GM12878 (cell line): ENCODE measurements at regions not wholly inside any gene's neighbourhood (a gene's known extent, or its start where the extent isn't known, plus 50 kb on each side); places are given as distances from the start of the nearest gene placed in this dataset.

Source experiments
- ATAC-seq: fragments of 200-7000 bp; cut with Tn5 transposase; 3 replicates; pipeline ENCODE4 v1.9.1; 2020; ENCODE audit warnings: mild to moderate bottlenecking, moderate library complexity
- BruUV-seq: library from RNA; stranded (reverse); fragments of 400-500 nt; replicated peaks from 2 replicates; lab custom pipeline; 2021; lab: Mats Ljungman, UMichigan
- CTCF ChIA-PET: fragments of 300-600 bp; sonication (Branson Sonifier 250); formaldehyde crosslinking; extraction: SDS; loops from one replicate; lab custom pipeline; 2021; ENCODE audit warnings: inconsistent platforms; lab: Yijun Ruan, JAX
- POLR2A ChIA-PET: fragments of 350-600 bp; formaldehyde crosslinking; extraction: SDS; loops from one replicate; lab custom pipeline; 2021; ENCODE audit warnings: inconsistent platforms; lab: Charles Lee
- RAD21 ChIA-PET: fragments of 300-600 bp; sonication (Branson Sonifier 250); formaldehyde crosslinking; loops from one replicate; lab custom pipeline; 2023; ENCODE audit warnings: antibody characterized with exemption; ENCODE audit not compliant: unreplicated experiment; lab: Charles Lee
- SMC1A ChIA-PET: fragments of 300-600 bp; sonication (Branson Sonifier 250); formaldehyde crosslinking; loops from one replicate; lab custom pipeline; 2023; ENCODE audit not compliant: unreplicated experiment, uncharacterized antibody; lab: Charles Lee
- DNase-seq: peaks from one replicate; pipeline ENCODE4 v3.0.0-alpha.2; 2011; ENCODE audit warnings: low read depth, low spot score
- FAIRE-seq: peaks from 3 replicates; lab custom pipeline; 2011; peaks lifted over from hg19 to GRCh38; lab: Jason Lieb, UNC
- H2AFZ ChIP-seq: 2 replicates; pipeline ENCODE4 v1.6.0; 2011; ENCODE audit warnings: low read depth, low read length, control low read depth; ENCODE audit not compliant: control insufficient read depth
- H3K27ac ChIP-seq: 2 replicates; pipeline ENCODE4 v1.5.1; 2011; ENCODE audit warnings: control low read depth; ENCODE audit not compliant: control insufficient read depth, insufficient read depth
- H3K27me3 ChIP-seq, 2 experiments: replicated peaks in 1 of 2; 2 replicates each; pipeline versions ENCODE4 v1.6.0 to v1.6.1; 2011; ENCODE audit warnings: low read length in 1 of 2; ENCODE audit not compliant: control insufficient read depth in 2 of 2, insufficient read depth in 2 of 2
- H3K36me3 ChIP-seq, 2 experiments: 2 replicates each; pipeline ENCODE4 v1.5.1; 2011; ENCODE audit warnings: low read length in 1 of 2; ENCODE audit not compliant: control insufficient read depth in 2 of 2, insufficient read depth in 2 of 2
- H3K4me1 ChIP-seq: 2 replicates; pipeline ENCODE4 v1.6.1; 2011; ENCODE audit warnings: mild to moderate bottlenecking, low read length, moderate library complexity, mixed read lengths; ENCODE audit not compliant: control insufficient read depth, insufficient read depth
- H3K4me2 ChIP-seq: 2 replicates; pipeline ENCODE4 v1.6.0; 2011; ENCODE audit warnings: control low read depth; ENCODE audit not compliant: control insufficient read depth, insufficient read depth
- H3K4me3 ChIP-seq: fragments of 200-600 bp; sonication (generic); 2 replicates; pipeline ENCODE4 v1.5.1; 2016
- H3K79me2 ChIP-seq: 2 replicates; pipeline ENCODE4 v1.6.0; 2011; ENCODE audit warnings: low read length; ENCODE audit not compliant: control insufficient read depth, insufficient read depth
- H3K9ac ChIP-seq: 2 replicates; pipeline ENCODE4 v1.8.0; 2011; ENCODE audit warnings: low read length, control low read depth, mixed read lengths; ENCODE audit not compliant: control insufficient read depth, insufficient read depth
- H3K9me3 ChIP-seq: replicated peaks from 3 replicates; pipeline ENCODE4 v1.5.1; 2011; ENCODE audit warnings: mild to moderate bottlenecking, low read length; ENCODE audit not compliant: control insufficient read depth, insufficient read depth
- H4K20me1 ChIP-seq: 2 replicates; pipeline ENCODE4 v1.6.0; 2011; ENCODE audit not compliant: control insufficient read depth, insufficient read depth
- EZH2 ChIP-seq: IDR thresholded peaks from 2 replicates; pipeline ENCODE4 v1.6.1; 2012; ENCODE audit warnings: low read depth, mild to moderate bottlenecking, control low read depth, inconsistent platforms, low read length, borderline replicate concordance; ENCODE audit not compliant: control insufficient read depth
- FOXK2 ChIP-seq: fragments of 450-650 bp; IDR thresholded peaks from 2 replicates; pipeline ENCODE4 v1.6.1; 2017; ENCODE audit warnings: mild to moderate bottlenecking, moderate library complexity
- HDAC6 ChIP-seq: fragments of 200-600 bp; sonication (generic); IDR thresholded peaks from one replicate; pipeline ENCODE4 v1.8.0; 2017; ENCODE audit warnings: antibody characterized with exemption; ENCODE audit not compliant: unreplicated experiment
- MAX ChIP-seq: IDR thresholded peaks from 2 replicates; pipeline ENCODE4 v1.6.1; 2012; ENCODE audit warnings: low read depth, low read length, improper control_type of control experiment
- NRF1 ChIP-seq: conservative IDR thresholded peaks from 2 replicates; pipeline ENCODE4 v1.6.1; 2011; ENCODE audit warnings: mild to moderate bottlenecking, low read depth, low read length, improper control_type of control experiment
- PKNOX1 ChIP-seq: fragments of 450-650 bp; IDR thresholded peaks from 2 replicates; pipeline ENCODE4 v1.6.1; 2016; ENCODE audit warnings: mild to moderate bottlenecking
- SMAD1 ChIP-seq: fragments of 450-650 bp; IDR thresholded peaks from 2 replicates; pipeline ENCODE4 v1.6.1; 2018; ENCODE audit warnings: mild to moderate bottlenecking, low read depth; ENCODE audit not compliant: partially characterized antibody
- SMC3 ChIP-seq: IDR thresholded peaks from 2 replicates; pipeline ENCODE4 v1.6.1; 2011; ENCODE audit warnings: low read length, improper control_type of control experiment, borderline replicate concordance
- STAT1 ChIP-seq: fragments of 450-650 bp; conservative IDR thresholded peaks from 2 replicates; pipeline ENCODE4 v1.6.1; 2014; ENCODE audit warnings: antibody characterized with exemption, mild to moderate bottlenecking
- USF2 ChIP-seq: IDR thresholded peaks from 2 replicates; pipeline ENCODE4 v1.6.1; 2011; ENCODE audit warnings: low read depth, low read length, improper control_type of control experiment, borderline replicate concordance
- WGBS: methylation state at CpG from one replicate; pipeline ENCODE4 v1.1.6; 2016; ENCODE audit warnings: low lambda C conversion rate; ENCODE audit not compliant: insufficient replicate concordance, insufficient coverage; ENCODE audit errors: missing lambda C conversion rate; 5-methylcytosine and 5-hydroxymethylcytosine counted together
- in situ Hi-C: fragments of 300-500 bp; cut with MboI; formaldehyde crosslinking; loops from 9 replicates; pipeline ENCODE4 v1.14.3; 2018; ENCODE audit warnings: mixed read lengths
- intact Hi-C: fragments of 100-400 bp; cut with micrococcal nuclease; formaldehyde crosslinking; loops from one replicate; pipeline ENCODE4 v1.14.2; 2022; ENCODE audit not compliant: unreplicated experiment
- TF ChIP-seq, protein P1 (sequence below): fragments of 450-650 bp; IDR thresholded peaks from 2 replicates; pipeline ENCODE4 v1.6.1; 2017; ENCODE audit warnings: mild to moderate bottlenecking, moderate library complexity

- H3K4me2 ChIP-seq = no peak overlapping the region
- peaks cover 0 to 2% of the 10 kb centered on the region in 2 experiments; a peak in 3 of 4 replicates for H3K27me3 ChIP-seq
- intact Hi-C loops (loop anchor here (5.0 kb wide), 1 partner anchor 42 kb away; no protein-coding TSS in a partner anchor), in situ Hi-C loops (no loop called here)
- peak; percentile 33; the same call in 1 of the 3 replicates for ATAC-seq
- WGBS = 13% methylated on average over 11 of the region's 11 CpGs
- no peaks in the 10 kb centered on the region for H3K79me2 ChIP-seq
- FAIRE-seq = no peak
- no peaks in the 10 kb centered on the region for H3K4me1 ChIP-seq
- no peak for DNase-seq
- no peak overlapping the region for H2AFZ ChIP-seq
- no peaks in the 10 kb centered on the region for H4K20me1 ChIP-seq
- no peaks in the 10 kb centered on the region; the same call in 2 of the 3 replicates for H3K9me3 ChIP-seq
- ChIA-PET SMC1A (interaction anchor here (1.0 to 1.4 kb wide), 3 partner anchors 10 to 89 kb away, joined by 3 read pairs; no protein-coding TSS in a partner anchor), RAD21 (no interaction called here), CTCF (no interaction called here), POLR2A (interaction anchor here (0.6 kb wide), 1 partner anchor 14 kb away, joined by 3 read pairs; no protein-coding TSS in a partner anchor)
- BruUV-seq = no TSS peak
- H3K27ac ChIP-seq = no peak overlapping the region
- no peak overlapping the region for H3K4me3 ChIP-seq
- no peak overlapping the region for H3K9ac ChIP-seq
- no peaks in the 10 kb centered on the region for H3K36me3 ChIP-seq
- TF ChIP-seq, protein P1, sequence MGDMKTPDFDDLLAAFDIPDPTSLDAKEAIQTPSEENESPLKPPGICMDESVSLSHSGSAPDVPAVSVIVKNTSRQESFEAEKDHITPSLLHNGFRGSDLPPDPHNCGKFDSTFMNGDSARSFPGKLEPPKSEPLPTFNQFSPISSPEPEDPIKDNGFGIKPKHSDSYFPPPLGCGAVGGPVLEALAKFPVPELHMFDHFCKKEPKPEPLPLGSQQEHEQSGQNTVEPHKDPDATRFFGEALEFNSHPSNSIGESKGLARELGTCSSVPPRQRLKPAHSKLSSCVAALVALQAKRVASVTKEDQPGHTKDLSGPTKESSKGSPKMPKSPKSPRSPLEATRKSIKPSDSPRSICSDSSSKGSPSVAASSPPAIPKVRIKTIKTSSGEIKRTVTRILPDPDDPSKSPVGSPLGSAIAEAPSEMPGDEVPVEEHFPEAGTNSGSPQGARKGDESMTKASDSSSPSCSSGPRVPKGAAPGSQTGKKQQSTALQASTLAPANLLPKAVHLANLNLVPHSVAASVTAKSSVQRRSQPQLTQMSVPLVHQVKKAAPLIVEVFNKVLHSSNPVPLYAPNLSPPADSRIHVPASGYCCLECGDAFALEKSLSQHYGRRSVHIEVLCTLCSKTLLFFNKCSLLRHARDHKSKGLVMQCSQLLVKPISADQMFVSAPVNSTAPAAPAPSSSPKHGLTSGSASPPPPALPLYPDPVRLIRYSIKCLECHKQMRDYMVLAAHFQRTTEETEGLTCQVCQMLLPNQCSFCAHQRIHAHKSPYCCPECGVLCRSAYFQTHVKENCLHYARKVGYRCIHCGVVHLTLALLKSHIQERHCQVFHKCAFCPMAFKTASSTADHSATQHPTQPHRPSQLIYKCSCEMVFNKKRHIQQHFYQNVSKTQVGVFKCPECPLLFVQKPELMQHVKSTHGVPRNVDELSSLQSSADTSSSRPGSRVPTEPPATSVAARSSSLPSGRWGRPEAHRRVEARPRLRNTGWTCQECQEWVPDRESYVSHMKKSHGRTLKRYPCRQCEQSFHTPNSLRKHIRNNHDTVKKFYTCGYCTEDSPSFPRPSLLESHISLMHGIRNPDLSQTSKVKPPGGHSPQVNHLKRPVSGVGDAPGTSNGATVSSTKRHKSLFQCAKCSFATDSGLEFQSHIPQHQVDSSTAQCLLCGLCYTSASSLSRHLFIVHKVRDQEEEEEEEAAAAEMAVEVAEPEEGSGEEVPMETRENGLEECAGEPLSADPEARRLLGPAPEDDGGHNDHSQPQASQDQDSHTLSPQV = no peak
- TF ChIP-seq SMAD1 (no peak), FOXK2 (no peak), SMC3 (no peak), STAT1 (no peak), NRF1 (no peak), HDAC6 (no peak), EZH2 (no peak), PKNOX1 (no peak), USF2 (no peak), MAX (no peak)
These were observed 69.5 kb downstream of the RHOU start for GRCh38 chr1:228804640-228805413.
